Thyroid gland (tissue), 4 donors: ENCODE measurements at regions not wholly inside any gene's neighbourhood (a gene's known extent, or its start where the extent isn't known, plus 50 kb on each side); places are given as distances from the start of the nearest gene placed in this dataset.

ENCODE experiments used
- POLR2A ChIP-seq, 2 donors: fragments of 450-650 bp; IDR thresholded peaks; one replicate each; pipeline ENCODE4 v1.6.1; 2017; ENCODE audit warnings: antibody characterized with exemption in 2 of 2, mild to moderate bottlenecking in 2 of 2, moderate library complexity in 1 of 2
- TF ChIP-seq, protein P1 (sequence below), 6 experiments: fragments of 200-600 bp in 3 of 6; fragments of 450-650 bp in 3 of 6; sonication (generic) in 3 of 6; IDR thresholded peaks; one replicate each; pipeline ENCODE4 v1.5.1; 2016 to 2019; ENCODE audit warnings: antibody characterized with exemption in 6 of 6, mild to moderate bottlenecking in 2 of 6, inconsistent platforms in 1 of 6, moderate library complexity in 1 of 6

DNA sequence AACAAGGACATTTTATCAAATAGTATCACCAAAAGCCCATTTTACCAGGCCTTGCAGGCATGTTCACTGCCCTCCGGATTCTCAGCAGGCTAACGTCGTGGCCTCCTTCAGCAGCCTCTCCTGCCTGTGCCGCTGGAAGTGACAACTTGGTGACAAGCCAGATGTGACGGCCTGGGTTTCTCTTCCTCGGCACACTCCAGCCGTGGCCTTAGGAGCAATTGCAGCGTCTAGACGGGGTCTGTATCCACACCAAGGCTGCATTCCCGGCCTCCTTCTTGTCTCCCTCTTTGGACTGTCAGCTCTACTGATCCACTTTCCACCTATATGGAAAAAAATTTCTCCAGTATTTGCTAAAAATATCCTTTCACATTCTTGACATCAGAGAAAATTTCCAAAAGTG is 145.3 kb upstream of the MGMT start:
- no peak for TF ChIP-seq POLR2A (IDR thresholded peaks at IDR 0.05)
- TF ChIP-seq, protein P1, sequence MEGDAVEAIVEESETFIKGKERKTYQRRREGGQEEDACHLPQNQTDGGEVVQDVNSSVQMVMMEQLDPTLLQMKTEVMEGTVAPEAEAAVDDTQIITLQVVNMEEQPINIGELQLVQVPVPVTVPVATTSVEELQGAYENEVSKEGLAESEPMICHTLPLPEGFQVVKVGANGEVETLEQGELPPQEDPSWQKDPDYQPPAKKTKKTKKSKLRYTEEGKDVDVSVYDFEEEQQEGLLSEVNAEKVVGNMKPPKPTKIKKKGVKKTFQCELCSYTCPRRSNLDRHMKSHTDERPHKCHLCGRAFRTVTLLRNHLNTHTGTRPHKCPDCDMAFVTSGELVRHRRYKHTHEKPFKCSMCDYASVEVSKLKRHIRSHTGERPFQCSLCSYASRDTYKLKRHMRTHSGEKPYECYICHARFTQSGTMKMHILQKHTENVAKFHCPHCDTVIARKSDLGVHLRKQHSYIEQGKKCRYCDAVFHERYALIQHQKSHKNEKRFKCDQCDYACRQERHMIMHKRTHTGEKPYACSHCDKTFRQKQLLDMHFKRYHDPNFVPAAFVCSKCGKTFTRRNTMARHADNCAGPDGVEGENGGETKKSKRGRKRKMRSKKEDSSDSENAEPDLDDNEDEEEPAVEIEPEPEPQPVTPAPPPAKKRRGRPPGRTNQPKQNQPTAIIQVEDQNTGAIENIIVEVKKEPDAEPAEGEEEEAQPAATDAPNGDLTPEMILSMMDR (IDR thresholded peaks at IDR 0.05): no peak
